Chondrocyte (in vitro differentiated cells): ENCODE measurements at regions not wholly inside any gene's neighbourhood (a gene's known extent, or its start where the extent isn't known, plus 50 kb on each side); places are given as distances from the start of the nearest gene placed in this dataset.

ENCODE experiments used
- DNase-seq: peaks from one replicate; pipeline ENCODE4 v3.0.0; 2021; ENCODE audit warnings: mixed read lengths, low spot score
- H3K27ac Mint-ChIP-seq: one replicate; pipeline ENCODE4 v1.8.0; 2021; ENCODE audit warnings: mild to moderate bottlenecking, moderate library complexity, mixed read lengths; ENCODE audit not compliant: unreplicated experiment
- H3K27me3 Mint-ChIP-seq: 2 replicates; pipeline ENCODE4 v1.8.0; 2021; ENCODE audit warnings: low read depth, mixed read lengths
- H3K36me3 Mint-ChIP-seq: 2 replicates; pipeline ENCODE4 v1.8.0; 2021; ENCODE audit warnings: low read depth, mixed read lengths
- H3K4me1 Mint-ChIP-seq: 2 replicates; pipeline ENCODE4 v1.8.0; 2021; ENCODE audit warnings: low read depth, mild to moderate bottlenecking, mixed read lengths
- H3K4me3 Mint-ChIP-seq: one replicate; pipeline ENCODE4 v1.8.0; 2021; ENCODE audit warnings: mild to moderate bottlenecking, moderate library complexity, mixed read lengths; ENCODE audit not compliant: unreplicated experiment
- H3K9me3 Mint-ChIP-seq: 2 replicates; pipeline ENCODE4 v1.8.0; 2021; ENCODE audit warnings: low read depth, mixed read lengths
- CTCF ChIP-seq: fragments of 200-600 bp; sonication (generic); IDR thresholded peaks from 2 replicates; pipeline ENCODE4 v1.5.0; 2021; ENCODE audit warnings: antibody characterized with exemption, mild to moderate bottlenecking, moderate library complexity

- peaks cover 26% of the 10 kb centered on the region for H3K27me3 Mint-ChIP-seq
- H3K4me1 Mint-ChIP-seq: no peaks in the 10 kb centered on the region
- H3K36me3 Mint-ChIP-seq: peaks cover 1% of the 10 kb centered on the region
- H3K27ac Mint-ChIP-seq: no peak overlapping the region
- no peak for DNase-seq
- H3K9me3 Mint-ChIP-seq: peaks cover 17% of the 10 kb centered on the region
- no peak overlapping the region for H3K4me3 Mint-ChIP-seq
- no peak for TF ChIP-seq CTCF
Observed at GRCh38 chr10:57775250-57775649, 492.4 kb downstream of the IPMK start.

DNA sequence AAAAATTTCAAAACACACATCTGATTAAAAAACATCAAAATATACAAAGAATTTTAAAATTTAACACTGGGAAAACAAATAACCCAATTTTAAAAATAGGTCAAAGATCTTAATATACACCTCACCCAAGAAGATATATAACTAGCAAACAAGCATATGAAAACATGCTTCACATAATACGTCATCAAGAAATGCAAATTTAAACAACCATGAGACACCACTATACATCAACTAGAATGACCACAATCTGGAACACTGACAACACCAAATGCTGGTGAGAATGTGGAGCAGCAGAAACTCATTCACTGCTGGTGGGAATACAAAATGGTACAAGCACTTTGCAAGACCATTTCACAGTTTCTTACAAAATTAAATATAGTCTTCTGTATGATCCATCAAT, 498.4 kb downstream of the IPMK start:
- peaks cover 28% of the 10 kb centered on the region for H3K9me3 Mint-ChIP-seq
- H3K4me1 Mint-ChIP-seq: no peaks in the 10 kb centered on the region
- no peak for TF ChIP-seq CTCF
- H3K27ac Mint-ChIP-seq: no peak overlapping the region
- peaks cover 15% of the 10 kb centered on the region for H3K27me3 Mint-ChIP-seq
- H3K4me3 Mint-ChIP-seq: no peak overlapping the region
- no peak for DNase-seq
- H3K36me3 Mint-ChIP-seq: peaks cover 4% of the 10 kb centered on the region

- TF ChIP-seq CTCF: no peak
- no peak overlapping the region for H3K4me3 Mint-ChIP-seq
- no peaks in the 10 kb centered on the region for H3K9me3 Mint-ChIP-seq
Observed at GRCh38 chr10:57759777-57760176, 507.9 kb downstream of the IPMK start.

GRCh38 chr10:57754803-57755202, 512.9 kb downstream of the IPMK start:
- Mint-ChIP-seq H3K4me3 (no peak overlapping the region), H3K27ac (no peak overlapping the region), H3K27me3 (peaks cover 44% of the 10 kb centered on the region), H3K36me3 (peaks cover 1% of the 10 kb centered on the region), H3K4me1 (peaks cover 2% of the 10 kb centered on the region), H3K9me3 (peaks cover 10% of the 10 kb centered on the region)
- no peak for DNase-seq
- TF ChIP-seq CTCF: no peak

More at GRCh38 chr10:57759777-57760176, 507.9 kb downstream of the IPMK start:
- no peak for DNase-seq
- Mint-ChIP-seq H3K27me3 (peaks cover 28% of the 10 kb centered on the region), H3K36me3 (no peaks in the 10 kb centered on the region), H3K27ac (no peak overlapping the region), H3K4me1 (peaks cover 6% of the 10 kb centered on the region)

DNA sequence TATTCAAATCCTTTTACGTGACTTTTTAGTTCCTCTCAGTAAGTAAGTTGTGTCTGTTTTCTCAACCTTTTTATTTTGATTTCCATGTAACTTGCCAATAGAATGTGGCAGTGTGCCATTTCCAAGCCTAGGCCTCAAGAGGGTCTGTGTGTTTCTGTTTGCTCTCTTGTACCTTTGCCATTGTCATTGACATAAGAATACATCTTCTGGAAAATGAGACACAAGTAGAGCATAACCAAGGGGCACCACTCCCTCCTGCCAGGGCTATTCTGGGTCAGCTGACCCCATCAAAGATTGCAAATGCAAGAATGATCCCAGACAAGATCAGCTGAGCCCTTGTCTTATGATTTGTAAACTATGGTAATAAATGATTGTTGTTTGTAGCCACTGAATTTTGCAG, 524.0 kb downstream of the IPMK start:
- Mint-ChIP-seq H3K27me3 (peaks cover 22% of the 10 kb centered on the region), H3K36me3 (peaks cover 1% of the 10 kb centered on the region)
- no peak for TF ChIP-seq CTCF

More for the DNA sequence above, 524.0 kb downstream of the IPMK start:
- Mint-ChIP-seq H3K4me3 (no peak overlapping the region), H3K4me1 (no peaks in the 10 kb centered on the region), H3K9me3 (peaks cover 16% of the 10 kb centered on the region), H3K27ac (no peak overlapping the region)
- DNase-seq: no peak
